Breast epithelium (tissue), 3 donors: ENCODE measurements at regions not wholly inside any gene's neighbourhood (a gene's known extent, or its start where the extent isn't known, plus 50 kb on each side); places are given as distances from the start of the nearest gene placed in this dataset.

Source experiments
- POLR2A ChIP-seq: fragments of 450-650 bp; IDR thresholded peaks from one replicate; pipeline ENCODE4 v1.6.1; 2016; ENCODE audit warnings: antibody characterized with exemption, mild to moderate bottlenecking, moderate library complexity
- POLR2AphosphoS5 ChIP-seq, 3 donors: sonication (generic); formaldehyde crosslinking; IDR thresholded peaks; one replicate each; pipeline ENCODE4 v1.6.1; 2017; ENCODE audit warnings: antibody characterized with exemption in 3 of 3
- TF ChIP-seq, protein P1 (sequence below), 3 donors: fragments of 450-650 bp; IDR thresholded peaks; one replicate each; pipeline ENCODE4 v1.5.1; 2016 to 2017; ENCODE audit warnings: antibody characterized with exemption in 3 of 3, mild to moderate bottlenecking in 3 of 3, moderate library complexity in 3 of 3

DNA sequence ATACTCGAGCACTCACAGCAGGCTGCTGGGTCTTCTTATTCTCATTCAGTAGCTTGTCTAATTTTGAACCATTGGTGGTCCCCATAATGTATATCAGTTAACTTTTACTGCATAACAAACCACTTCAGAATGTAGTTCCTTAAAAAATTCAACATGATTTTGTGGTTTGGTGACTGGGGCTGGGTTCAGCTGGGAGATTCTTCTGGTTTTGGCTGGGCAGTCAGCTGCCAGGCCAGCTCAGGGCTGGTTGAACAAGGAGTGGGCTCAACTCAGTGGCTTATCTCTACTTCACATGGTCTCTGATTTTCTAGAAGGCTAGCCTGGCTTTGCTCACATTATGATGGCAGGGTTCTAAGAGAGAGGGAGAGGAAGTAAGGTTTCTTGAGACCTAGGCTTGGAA is 292.4 kb upstream of the CHD6 start:
- TF ChIP-seq POLR2AphosphoS5 (IDR thresholded peaks at IDR 0.05) (no peak), POLR2A (no peak)
- TF ChIP-seq, protein P1, sequence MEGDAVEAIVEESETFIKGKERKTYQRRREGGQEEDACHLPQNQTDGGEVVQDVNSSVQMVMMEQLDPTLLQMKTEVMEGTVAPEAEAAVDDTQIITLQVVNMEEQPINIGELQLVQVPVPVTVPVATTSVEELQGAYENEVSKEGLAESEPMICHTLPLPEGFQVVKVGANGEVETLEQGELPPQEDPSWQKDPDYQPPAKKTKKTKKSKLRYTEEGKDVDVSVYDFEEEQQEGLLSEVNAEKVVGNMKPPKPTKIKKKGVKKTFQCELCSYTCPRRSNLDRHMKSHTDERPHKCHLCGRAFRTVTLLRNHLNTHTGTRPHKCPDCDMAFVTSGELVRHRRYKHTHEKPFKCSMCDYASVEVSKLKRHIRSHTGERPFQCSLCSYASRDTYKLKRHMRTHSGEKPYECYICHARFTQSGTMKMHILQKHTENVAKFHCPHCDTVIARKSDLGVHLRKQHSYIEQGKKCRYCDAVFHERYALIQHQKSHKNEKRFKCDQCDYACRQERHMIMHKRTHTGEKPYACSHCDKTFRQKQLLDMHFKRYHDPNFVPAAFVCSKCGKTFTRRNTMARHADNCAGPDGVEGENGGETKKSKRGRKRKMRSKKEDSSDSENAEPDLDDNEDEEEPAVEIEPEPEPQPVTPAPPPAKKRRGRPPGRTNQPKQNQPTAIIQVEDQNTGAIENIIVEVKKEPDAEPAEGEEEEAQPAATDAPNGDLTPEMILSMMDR (IDR thresholded peaks at IDR 0.05), result no peak
